ENCODE measurements at regions not wholly inside any gene's neighbourhood (a gene's known extent, or its start where the extent isn't known, plus 50 kb on each side); places are given as distances from the start of the nearest gene placed in this dataset.

DNA sequence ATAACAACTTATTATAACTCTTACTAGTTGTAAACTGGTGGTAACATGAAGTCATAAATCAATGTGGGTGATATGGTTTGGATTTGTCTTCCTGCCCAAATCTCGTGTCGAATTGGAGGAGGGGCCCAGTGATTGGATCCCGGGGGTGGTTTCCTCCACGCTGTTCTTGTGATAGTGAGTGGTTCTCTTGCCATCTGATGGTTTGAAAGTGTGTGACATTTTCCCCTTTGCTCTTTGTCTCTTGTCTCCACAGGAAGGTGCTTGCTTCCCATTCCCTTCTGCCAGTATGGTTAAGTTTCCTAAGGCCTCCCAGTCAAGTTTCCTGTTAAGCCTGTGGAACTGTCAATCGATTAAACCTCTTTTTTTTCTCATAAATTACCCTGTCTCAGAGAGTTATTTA lies 321.6 kb downstream of the DSEL start:
- H2BK5ac ChIP-seq (ENCODE audit: low read depth, low read length) = no peak overlapping the region
- 87% methylated on average over 5 of the region's 5 CpGs; no CpG with 5 or more reads in 1 of the 2 experiments for WGBS, 2 experiments (ENCODE audit: extremely low coverage in 1 of 2, insufficient coverage in 1 of 2, insufficient read length in 1 of 2, insufficient replicate concordance in 2 of 2, low coverage in 1 of 2, low lambda C conversion rate in 2 of 2, missing lambda C conversion rate in 1 of 2)
- no peaks in the 10 kb centered on the region for H3K9me3 ChIP-seq (ENCODE audit: insufficient read depth in 2 of 2, low read depth in 1 of 2, low read length in 1 of 2)
- no peak overlapping the region; a peak in 1 of 7 replicates for H3K9ac ChIP-seq (replicated peaks in 1 of 4; ENCODE audit: extremely low read depth in 1 of 4, low read depth in 3 of 4, low read length in 3 of 4)
- no peaks in the 10 kb centered on the region for H3K4me1 ChIP-seq (replicated peaks in 1 of 4; ENCODE audit: control insufficient read depth in 3 of 4, insufficient read depth in 4 of 4, low read length in 3 of 4)
- no peak overlapping the region for H4K8ac ChIP-seq (ENCODE audit: extremely low read depth, insufficient read depth, low read length)
- no peaks in the 10 kb centered on the region for H3K79me2 ChIP-seq (ENCODE audit: control insufficient read depth in 1 of 2, insufficient read depth in 2 of 2, low read length in 2 of 2)
- no peak overlapping the region for H4K91ac ChIP-seq (replicated peaks; ENCODE audit: insufficient read length, low read length)
- no peaks in the 10 kb centered on the region for H3K27me3 ChIP-seq (replicated peaks in 1 of 4; ENCODE audit: control insufficient read depth in 3 of 4, extremely low read depth in 1 of 4, insufficient read depth in 3 of 4, low read length in 3 of 4)
- no peak overlapping the region for H2BK20ac ChIP-seq (ENCODE audit: low read length)
- no peak overlapping the region for H3K4me2 ChIP-seq (ENCODE audit: insufficient read depth in 1 of 2, low read depth in 2 of 2, low read length in 2 of 2)
- no peak overlapping the region for H4K5ac ChIP-seq (ENCODE audit: insufficient read length, low read depth, low read length)
- peak; percentile 63 for FAIRE-seq
- H3K4me3 ChIP-seq (ENCODE audit: extremely low read depth in 1 of 4, insufficient read depth in 2 of 4, low read depth in 3 of 4, low read length in 4 of 4) = no peak overlapping the region
- no peak overlapping the region for H3K56ac ChIP-seq (replicated peaks; ENCODE audit: insufficient read length, low read depth, low read length)
- TF ChIP-seq RAD21 (IDR thresholded peaks at IDR 0.05 in 1 of 2, conservative IDR thresholded peaks at IDR 0.05 in 1 of 2; ENCODE audit: low read depth in 2 of 2, low read length in 2 of 2) (peak; percentile 45 to 47; a peak in 3 of 4 replicates), CTCF (IDR thresholded peaks at IDR 0.05; ENCODE audit: control extremely low read depth in 1 of 3, insufficient read depth in 1 of 3, low read depth in 1 of 3, low read length in 3 of 3) (peak in 2 of 3 experiments; percentile 6 to 8; a peak in 2 of 4 replicates), SAP30 (IDR thresholded peaks at IDR 0.05; ENCODE audit: insufficient read depth, insufficient replicate concordance, low read length) (no peak)
- ChIA-PET POLR2A (ENCODE audit: partially characterized antibody) (no interaction called here), CTCF (ENCODE audit: partially characterized antibody) (no interaction called here)
- no peaks in the 10 kb centered on the region for H4K20me1 ChIP-seq (replicated peaks in 1 of 2; ENCODE audit: control insufficient read depth in 1 of 2, insufficient read depth in 2 of 2, low read length in 2 of 2)
- peak overlapping the region; percentile 56; the same call in 1 of the 2 replicates for H2AFZ ChIP-seq (ENCODE audit: low read length)
- no peaks in the 10 kb centered on the region for H3K36me3 ChIP-seq (ENCODE audit: control insufficient read depth in 2 of 4, insufficient read depth in 4 of 4, low read length in 3 of 4)
- no peak overlapping the region for H3K4ac ChIP-seq (replicated peaks; ENCODE audit: insufficient read length, low read depth, low read length)
- H3K18ac ChIP-seq (ENCODE audit: extremely low read depth, low read length) = no peak overlapping the region
- H2BK12ac ChIP-seq (ENCODE audit: low read depth, low read length) = no peak overlapping the region
- DNase-seq (ENCODE audit: low read depth in 1 of 2, low spot score in 2 of 2) = no peak
- no peak overlapping the region for H3K27ac ChIP-seq (ENCODE audit: low read depth, low read length)
- H2AK5ac ChIP-seq (ENCODE audit: low read depth, low read length) = no peak overlapping the region
- H2BK120ac ChIP-seq (replicated peaks; ENCODE audit: low read depth, low read length) = no peak overlapping the region
- no peaks in the 10 kb centered on the region for H3K79me1 ChIP-seq (ENCODE audit: low read depth, low read length)
- H3K23ac ChIP-seq (ENCODE audit: insufficient read length) = no peak overlapping the region
- no peak overlapping the region for H2BK15ac ChIP-seq (ENCODE audit: low read length)
- H3K23me2 ChIP-seq (ENCODE audit: low read depth, low read length) = no peaks in the 10 kb centered on the region
- no peak overlapping the region for H3K14ac ChIP-seq (ENCODE audit: insufficient read length)

Data from H1 (cell line).